ENCODE measurements at regions not wholly inside any gene's neighbourhood (a gene's known extent, or its start where the extent isn't known, plus 50 kb on each side); places are given as distances from the start of the nearest gene placed in this dataset.

DNA sequence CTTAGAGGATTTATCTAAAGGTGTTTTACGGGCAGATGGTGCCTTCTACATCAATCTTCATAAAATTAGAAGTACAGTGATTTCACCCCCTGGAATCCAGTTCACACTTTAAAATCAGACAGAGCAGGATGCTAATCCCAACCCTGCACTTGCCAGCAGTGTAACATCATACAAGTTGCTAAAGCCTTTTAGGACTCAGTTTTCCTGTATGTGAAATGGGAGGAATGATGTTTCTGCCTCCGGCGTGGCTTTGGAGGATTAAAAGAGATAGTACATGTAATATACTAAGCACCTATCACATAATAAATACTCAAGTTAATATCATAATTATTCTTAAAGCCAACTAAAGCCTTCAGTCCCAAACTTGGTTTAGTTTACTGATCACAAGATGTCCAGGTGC, 257.2 kb upstream of the THBS1 start:
- no peaks in the 10 kb centered on the region for H4K20me1 ChIP-seq (ENCODE audit: insufficient read depth, low read length)
- H3K27me3 ChIP-seq (ENCODE audit: control insufficient read depth in 1 of 2, insufficient read depth in 2 of 2, low read length in 2 of 2): no peaks in the 10 kb centered on the region; a peak in 1 of 5 replicates
- H3K9me3 ChIP-seq (ENCODE audit: low read length): peaks cover 16% of the 10 kb centered on the region
- no peak overlapping the region for H2AFZ ChIP-seq (ENCODE audit: low read length)
- H3K27ac ChIP-seq (ENCODE audit: extremely low read length, insufficient read depth, low read length): no peak overlapping the region
- H3K9ac ChIP-seq (ENCODE audit: insufficient read depth, low read depth, low read length): no peak overlapping the region
- no peaks in the 10 kb centered on the region for H3K36me3 ChIP-seq (replicated peaks in 1 of 2; ENCODE audit: control insufficient read depth in 1 of 2, insufficient read depth in 2 of 2, low read length in 2 of 2)
- no peak overlapping the region for H3K4me2 ChIP-seq (ENCODE audit: low read depth, low read length)
- H3K79me2 ChIP-seq (ENCODE audit: insufficient read depth, low read length): no peaks in the 10 kb centered on the region
- intact Hi-C loops (cut with micrococcal nuclease; ENCODE audit: unreplicated experiment): no loop called here
- ATAC-seq: no peak
- ChIA-PET POLR2A (no interaction called here), CTCF (ENCODE audit: low intra/inter-chr PET ratio, low total read pairs) (no interaction called here)
- TF ChIP-seq ZNF629 (CRISPR knock-in tag; conservative IDR thresholded peaks at IDR 0.05) (peak; percentile 67), SRY (CRISPR knock-in tag; IDR thresholded peaks at IDR 0.05) (no peak)
- TF ChIP-seq, protein P1, sequence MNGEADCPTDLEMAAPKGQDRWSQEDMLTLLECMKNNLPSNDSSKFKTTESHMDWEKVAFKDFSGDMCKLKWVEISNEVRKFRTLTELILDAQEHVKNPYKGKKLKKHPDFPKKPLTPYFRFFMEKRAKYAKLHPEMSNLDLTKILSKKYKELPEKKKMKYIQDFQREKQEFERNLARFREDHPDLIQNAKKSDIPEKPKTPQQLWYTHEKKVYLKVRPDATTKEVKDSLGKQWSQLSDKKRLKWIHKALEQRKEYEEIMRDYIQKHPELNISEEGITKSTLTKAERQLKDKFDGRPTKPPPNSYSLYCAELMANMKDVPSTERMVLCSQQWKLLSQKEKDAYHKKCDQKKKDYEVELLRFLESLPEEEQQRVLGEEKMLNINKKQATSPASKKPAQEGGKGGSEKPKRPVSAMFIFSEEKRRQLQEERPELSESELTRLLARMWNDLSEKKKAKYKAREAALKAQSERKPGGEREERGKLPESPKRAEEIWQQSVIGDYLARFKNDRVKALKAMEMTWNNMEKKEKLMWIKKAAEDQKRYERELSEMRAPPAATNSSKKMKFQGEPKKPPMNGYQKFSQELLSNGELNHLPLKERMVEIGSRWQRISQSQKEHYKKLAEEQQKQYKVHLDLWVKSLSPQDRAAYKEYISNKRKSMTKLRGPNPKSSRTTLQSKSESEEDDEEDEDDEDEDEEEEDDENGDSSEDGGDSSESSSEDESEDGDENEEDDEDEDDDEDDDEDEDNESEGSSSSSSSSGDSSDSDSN (CRISPR knock-in tag; IDR thresholded peaks at IDR 0.05): no peak
- no peak for FAIRE-seq
- no peak for DNase-seq (ENCODE audit: low spot score)
- in situ Hi-C loops (cut with HindIII; ENCODE audit: extremely low pct_ligation_motif_present, low pct_unique_long_range_greater_than_20kb): no loop called here
- H3K4me3 ChIP-seq (replicated peaks in 1 of 3; ENCODE audit: insufficient read depth in 1 of 3, low read depth in 2 of 3, low read length in 3 of 3): no peak overlapping the region
- BruUV-seq (replicated peaks): no TSS peak
- peaks cover 18% of the 10 kb centered on the region for H3K4me1 ChIP-seq (ENCODE audit: insufficient read depth, low read length)
- WGBS (ENCODE audit: low lambda C conversion rate): 64% methylated on average over 3 of the region's 3 CpGs

DNA sequence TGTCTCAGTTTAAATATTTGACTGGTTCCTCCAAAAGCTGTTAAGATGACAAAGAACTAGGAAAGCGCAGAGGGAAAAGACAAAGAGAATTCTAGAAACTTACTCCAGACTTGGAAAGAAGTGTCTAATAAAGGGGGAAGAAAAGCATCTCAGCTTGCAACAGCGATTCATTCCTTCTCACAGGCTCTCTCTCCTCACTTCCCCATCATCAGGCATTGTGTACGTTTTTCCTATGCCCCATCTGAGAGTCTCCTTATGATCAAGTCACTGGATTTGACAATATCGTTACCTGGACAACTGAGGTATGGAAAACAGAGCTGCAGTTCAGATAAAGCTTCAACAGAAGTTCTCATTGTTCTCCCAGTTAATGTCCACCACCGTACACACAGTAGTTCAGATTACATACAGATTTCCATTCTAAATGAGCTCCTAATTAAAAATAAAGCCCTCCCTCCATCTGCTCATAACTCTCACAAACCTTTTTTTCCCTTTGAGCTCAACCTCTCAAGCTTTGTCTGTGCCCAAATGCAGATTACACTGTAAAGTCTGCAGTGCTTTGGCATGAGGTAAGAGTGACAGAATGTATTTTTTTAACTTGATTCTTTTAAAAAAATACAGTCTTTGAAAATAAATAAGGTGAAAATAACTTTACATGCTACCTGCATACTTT, 254.4 kb upstream of the THBS1 start:
- H3K27me3 ChIP-seq (ENCODE audit: control insufficient read depth in 1 of 2, insufficient read depth in 2 of 2, low read length in 2 of 2): no peaks in the 10 kb centered on the region; a peak in 1 of 5 replicates
- in situ Hi-C loops (cut with HindIII; ENCODE audit: extremely low pct_ligation_motif_present, low pct_unique_long_range_greater_than_20kb) (no loop called here), intact Hi-C loops (cut with micrococcal nuclease; ENCODE audit: unreplicated experiment) (no loop called here)
- H3K4me2 ChIP-seq (ENCODE audit: low read depth, low read length): peak overlapping the region; percentile 24; the same call in 1 of the 2 replicates
- H3K9ac ChIP-seq (ENCODE audit: insufficient read depth, low read depth, low read length): no peak overlapping the region
- no peaks in the 10 kb centered on the region for H3K36me3 ChIP-seq (replicated peaks in 1 of 2; ENCODE audit: control insufficient read depth in 1 of 2, insufficient read depth in 2 of 2, low read length in 2 of 2)
- POLR2A ChIA-PET: interaction anchor here (0.9 kb wide), 1 partner anchor 15 kb away, joined by 3 read pairs; no protein-coding TSS in a partner anchor
- TF ChIP-seq SOX13 (IDR thresholded peaks at IDR 0.05): no peak
- peak in 1 of 2 experiments; percentile 6; a peak in 1 of 4 replicates for TF ChIP-seq SOX13 (CRISPR knock-in tag; conservative IDR thresholded peaks at IDR 0.05 in 1 of 2, IDR thresholded peaks at IDR 0.05 in 1 of 2)
- no peak for TF ChIP-seq ZNF749 (CRISPR knock-in tag; IDR thresholded peaks at IDR 0.05; ENCODE audit: borderline replicate concordance)
- TF ChIP-seq, protein P2, sequence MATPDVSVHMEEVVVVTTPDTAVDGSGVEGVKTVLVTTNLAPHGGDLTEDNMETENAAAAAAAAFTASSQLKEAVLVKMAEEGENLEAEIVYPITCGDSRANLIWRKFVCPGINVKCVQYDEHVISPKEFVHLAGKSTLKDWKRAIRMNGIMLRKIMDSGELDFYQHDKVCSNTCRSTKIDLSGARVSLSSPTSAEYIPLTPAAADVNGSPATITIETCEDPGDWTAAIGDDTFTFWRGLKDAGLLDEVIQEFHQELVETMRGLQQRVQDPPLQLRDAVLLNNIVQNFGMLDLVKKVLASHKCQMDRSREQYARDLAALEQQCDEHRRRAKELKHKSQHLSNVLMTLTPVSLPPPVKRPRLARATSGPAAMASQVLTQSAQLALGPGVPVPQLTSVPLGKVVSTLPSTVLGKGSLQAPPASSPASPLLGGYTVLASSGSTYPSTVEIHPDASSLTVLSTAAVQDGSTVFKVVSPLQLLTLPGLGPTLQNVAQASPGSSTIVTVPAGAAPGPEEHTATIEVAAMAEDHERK (CRISPR knock-in tag; IDR thresholded peaks at IDR 0.05; ENCODE audit: low read depth): no peak
- TF ChIP-seq, protein P3, sequence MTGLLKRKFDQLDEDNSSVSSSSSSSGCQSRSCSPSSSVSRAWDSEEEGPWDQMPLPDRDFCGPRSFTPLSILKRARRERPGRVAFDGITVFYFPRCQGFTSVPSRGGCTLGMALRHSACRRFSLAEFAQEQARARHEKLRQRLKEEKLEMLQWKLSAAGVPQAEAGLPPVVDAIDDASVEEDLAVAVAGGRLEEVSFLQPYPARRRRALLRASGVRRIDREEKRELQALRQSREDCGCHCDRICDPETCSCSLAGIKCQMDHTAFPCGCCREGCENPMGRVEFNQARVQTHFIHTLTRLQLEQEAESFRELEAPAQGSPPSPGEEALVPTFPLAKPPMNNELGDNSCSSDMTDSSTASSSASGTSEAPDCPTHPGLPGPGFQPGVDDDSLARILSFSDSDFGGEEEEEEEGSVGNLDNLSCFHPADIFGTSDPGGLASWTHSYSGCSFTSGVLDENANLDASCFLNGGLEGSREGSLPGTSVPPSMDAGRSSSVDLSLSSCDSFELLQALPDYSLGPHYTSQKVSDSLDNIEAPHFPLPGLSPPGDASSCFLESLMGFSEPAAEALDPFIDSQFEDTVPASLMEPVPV (CRISPR knock-in tag; IDR thresholded peaks at IDR 0.05): no peak
- TF ChIP-seq MAZ (IDR thresholded peaks at IDR 0.05; ENCODE audit: borderline replicate concordance, low read depth, low read length): no peak
- TF ChIP-seq MAZ (CRISPR knock-in tag; IDR thresholded peaks at IDR 0.05; ENCODE audit: low read depth): no peak
- no peak for TF ChIP-seq NCOA1 (CRISPR knock-in tag; IDR thresholded peaks at IDR 0.05)
- TF ChIP-seq TOE1 (CRISPR knock-in tag; IDR thresholded peaks at IDR 0.05): no peak
- no peak overlapping the region for H3K4me3 ChIP-seq (replicated peaks in 1 of 3; ENCODE audit: insufficient read depth in 1 of 3, low read depth in 2 of 3, low read length in 3 of 3)
- CTCF ChIA-PET (ENCODE audit: low intra/inter-chr PET ratio, low total read pairs): no interaction called here
- no peaks in the 10 kb centered on the region for H4K20me1 ChIP-seq (ENCODE audit: insufficient read depth, low read length)
- WGBS (ENCODE audit: low lambda C conversion rate): 34% methylated on average over 5 of the region's 5 CpGs
- H3K9me3 ChIP-seq (ENCODE audit: low read length): no peaks in the 10 kb centered on the region
- peak overlapping the region; percentile 38 for H2AFZ ChIP-seq (ENCODE audit: low read length)
- no peak overlapping the region for H3K27ac ChIP-seq (ENCODE audit: extremely low read length, insufficient read depth, low read length)
- no peaks in the 10 kb centered on the region for H3K79me2 ChIP-seq (ENCODE audit: insufficient read depth, low read length)
- ATAC-seq (no peak; the same call in 2 of the 3 replicates), FAIRE-seq (no peak), DNase-seq (ENCODE audit: low spot score) (peak; percentile 48)
- peaks cover 18% of the 10 kb centered on the region for H3K4me1 ChIP-seq (ENCODE audit: insufficient read depth, low read length)
- no TSS peak for BruUV-seq (replicated peaks)
